CMK (cell line): ENCODE measurements at regions not wholly inside any gene's neighbourhood (a gene's known extent, or its start where the extent isn't known, plus 50 kb on each side); places are given as distances from the start of the nearest gene placed in this dataset.
"Not testable (repeated sequence)": the region's sequence is repeated elsewhere in the genome, so short reads cannot be mapped to it uniquely, and the experiment has no call there.

Source experiments
- DNase-seq: peaks from one replicate; pipeline ENCODE4 v3.0.0-alpha.2; 2010; ENCODE audit warnings: low read depth

- DNase-seq: no peak
Measured at GRCh38 chr2:128414946-128415778, 96.5 kb upstream of the HS6ST1 start.

GRCh38 chr2:128415779-128416061 lies 97.1 kb upstream of the HS6ST1 start:
- DNase-seq: no peak

- no peak for DNase-seq
Measured at GRCh38 chr2:128416109-128416785, 97.6 kb upstream of the HS6ST1 start.

- no peak for DNase-seq
Measured at GRCh38 chr2:128416806-128417205, 98.1 kb upstream of the HS6ST1 start.

GRCh38 chr2:128417264-128417663 lies 98.6 kb upstream of the HS6ST1 start:
- not testable (repeated sequence) for DNase-seq

GRCh38 chr2:128420131-128420530 lies 101.5 kb upstream of the HS6ST1 start:
- no peak for DNase-seq

- DNase-seq: no peak
Measured at GRCh38 chr2:128420776-128421175, 102.1 kb upstream of the HS6ST1 start.

- DNase-seq: no peak
Measured at GRCh38 chr2:128421286-128421685, 102.6 kb upstream of the HS6ST1 start.

GRCh38 chr2:128421861-128422311 lies 103.2 kb upstream of the HS6ST1 start:
- DNase-seq: no peak

- DNase-seq: no peak
Measured at GRCh38 chr2:128422571-128422970, 103.9 kb upstream of the HS6ST1 start.

- DNase-seq: no peak
Measured at GRCh38 chr2:128423788-128424165, 105.1 kb upstream of the HS6ST1 start.

- no peak for DNase-seq
Measured at GRCh38 chr2:128424406-128425171, 105.9 kb upstream of the HS6ST1 start.

- no peak for DNase-seq
Measured at GRCh38 chr2:128425216-128425615, 106.5 kb upstream of the HS6ST1 start.

- DNase-seq: no peak
Measured at GRCh38 chr2:128425731-128426620, 107.3 kb upstream of the HS6ST1 start.

- no peak for DNase-seq
Measured at GRCh38 chr2:128427413-128427755, 108.7 kb upstream of the HS6ST1 start.

GRCh38 chr2:128428415-128428814 lies 109.7 kb upstream of the HS6ST1 start:
- no peak for DNase-seq

- no peak for DNase-seq
Measured at GRCh38 chr2:128432423-128432822, 113.8 kb upstream of the HS6ST1 start.

GRCh38 chr2:128433911-128434550 lies 115.4 kb upstream of the HS6ST1 start:
- DNase-seq: no peak

- DNase-seq: no peak
Measured at GRCh38 chr2:128435576-128436478, 117.2 kb upstream of the HS6ST1 start.

- no peak for DNase-seq
Measured at GRCh38 chr2:128436479-128437203, 118.0 kb upstream of the HS6ST1 start.
